Liver (tissue), 8 donors: ENCODE measurements at regions not wholly inside any gene's neighbourhood (a gene's known extent, or its start where the extent isn't known, plus 50 kb on each side); places are given as distances from the start of the nearest gene placed in this dataset.

Source experiments
- DNase-seq: peaks from one replicate; pipeline ENCODE4 v3.0.0-alpha.2; 2017; ENCODE audit warnings: low spot score
- H3K27ac ChIP-seq, 2 donors: one replicate each; pipeline ENCODE4 v1.7.0; 2013; ENCODE audit warnings: inconsistent platforms in 2 of 2, low read length in 2 of 2, control low read depth in 1 of 2, low read depth in 1 of 2, mild to moderate bottlenecking in 1 of 2
- H3K27me3 ChIP-seq, 4 donors: one replicate each; pipeline versions ENCODE4 v1.6.1 to v1.7.0; 2013; ENCODE audit warnings: low read length in 3 of 4, inconsistent platforms in 1 of 4, mild to moderate bottlenecking in 1 of 4, moderate library complexity in 1 of 4; ENCODE audit not compliant: control insufficient read depth in 4 of 4, insufficient read depth in 4 of 4
- H3K36me3 ChIP-seq, 4 donors: one replicate each; pipeline versions ENCODE4 v1.6.1 to v1.7.0; 2013; ENCODE audit warnings: low read length in 3 of 4, mild to moderate bottlenecking in 3 of 4, low read depth in 1 of 4, moderate library complexity in 1 of 4; ENCODE audit not compliant: control insufficient read depth in 4 of 4, insufficient read depth in 3 of 4
- H3K4me1 ChIP-seq, 4 donors: one replicate each; pipeline versions ENCODE4 v1.6.1 to v1.7.0; 2013; ENCODE audit warnings: low read length in 3 of 4, mild to moderate bottlenecking in 3 of 4, moderate library complexity in 1 of 4; ENCODE audit not compliant: control insufficient read depth in 4 of 4, insufficient read depth in 4 of 4
- H3K4me3 ChIP-seq, 3 donors: one replicate each; pipeline versions ENCODE4 v1.6.1 to v1.7.0; 2013; ENCODE audit warnings: low read length in 3 of 3, control low read depth in 1 of 3, low read depth in 1 of 3, mild to moderate bottlenecking in 1 of 3
- H3K9ac ChIP-seq, 2 donors: one replicate each; pipeline ENCODE4 v1.7.0; 2013; ENCODE audit warnings: low read length in 2 of 2, mild to moderate bottlenecking in 2 of 2, moderate library complexity in 2 of 2, control low read depth in 1 of 2, low read depth in 1 of 2
- H3K9me3 ChIP-seq, 4 donors: one replicate each; pipeline versions ENCODE4 v1.6.1 to v1.7.0; 2013; ENCODE audit warnings: low read length in 3 of 4; ENCODE audit not compliant: control insufficient read depth in 4 of 4
- ATF3 ChIP-seq: IDR thresholded peaks from 2 replicates; pipeline ENCODE4 v1.6.1; 2016; ENCODE audit warnings: antibody characterized with exemption
- CTCF ChIP-seq: fragments of 150-350 bp; IDR thresholded peaks from 2 replicates; pipeline ENCODE4 v1.5.1; 2017; ENCODE audit warnings: improper control_type of control experiment, low read depth, low read length; ENCODE audit not compliant: missing input control
- EGR1 ChIP-seq, 2 donors: IDR thresholded peaks; 2 replicates each; pipeline ENCODE4 v1.6.1; 2016 to 2018; ENCODE audit warnings: antibody characterized with exemption in 2 of 2, low read depth in 2 of 2
- FOXA1 ChIP-seq: IDR thresholded peaks from 2 replicates; pipeline ENCODE4 v1.6.1; 2016; ENCODE audit warnings: antibody characterized with exemption
- FOXA2 ChIP-seq: IDR thresholded peaks from 2 replicates; pipeline ENCODE4 v1.6.1; 2016; ENCODE audit warnings: antibody characterized with exemption
- GABPA ChIP-seq, 2 donors: IDR thresholded peaks in 1 of 2; conservative IDR thresholded peaks in 1 of 2; 2 replicates each; pipeline ENCODE4 v1.6.1; 2016; ENCODE audit warnings: antibody characterized with exemption in 2 of 2, mild to moderate bottlenecking in 1 of 2, moderate library complexity in 1 of 2
- HNF4A ChIP-seq, 2 donors: conservative IDR thresholded peaks; 2 replicates each; pipeline ENCODE4 v1.6.1; 2016; ENCODE audit warnings: antibody characterized with exemption in 2 of 2, mild to moderate bottlenecking in 2 of 2
- HNF4G ChIP-seq: IDR thresholded peaks from 2 replicates; pipeline ENCODE4 v1.6.1; 2016; ENCODE audit warnings: antibody characterized with exemption
- JUND ChIP-seq, 2 donors: IDR thresholded peaks; 2 replicates each; pipeline ENCODE4 v1.6.1; 2016; ENCODE audit warnings: antibody characterized with exemption in 2 of 2
- MAX ChIP-seq: IDR thresholded peaks from 2 replicates; pipeline ENCODE4 v1.6.1; 2016; ENCODE audit warnings: antibody characterized with exemption
- NR2F2 ChIP-seq: IDR thresholded peaks from 2 replicates; pipeline ENCODE4 v1.6.1; 2016; ENCODE audit warnings: antibody characterized with exemption
- RAD21 ChIP-seq, 2 donors: IDR thresholded peaks; 2 replicates each; pipeline ENCODE4 v1.6.1; 2016; ENCODE audit warnings: antibody characterized with exemption in 2 of 2, mild to moderate bottlenecking in 2 of 2
- RXRA ChIP-seq, 2 donors: IDR thresholded peaks; 2 replicates each; pipeline ENCODE4 v1.6.1; 2017 to 2018; ENCODE audit warnings: antibody characterized with exemption in 2 of 2, mild to moderate bottlenecking in 1 of 2
- SP1 ChIP-seq: IDR thresholded peaks from 2 replicates; pipeline ENCODE4 v1.6.1; 2018; ENCODE audit warnings: antibody characterized with exemption, mild to moderate bottlenecking
- TAF1 ChIP-seq: conservative IDR thresholded peaks from 2 replicates; pipeline ENCODE4 v1.6.1; 2016; ENCODE audit warnings: antibody characterized with exemption, mild to moderate bottlenecking
- YY1 ChIP-seq: IDR thresholded peaks from 2 replicates; pipeline ENCODE4 v1.6.1; 2016; ENCODE audit warnings: antibody characterized with exemption, mild to moderate bottlenecking
- WGBS: extraction: QIAGEN DNeasy Blood & Tissue Kit; methylation state at CpG from one replicate; pipeline ENCODE4 v1.1.7; 2013; 5-methylcytosine and 5-hydroxymethylcytosine counted together
- TF ChIP-seq, protein P1 (sequence below): IDR thresholded peaks from 2 replicates; pipeline ENCODE4 v1.6.1; 2016; ENCODE audit warnings: antibody characterized with exemption, mild to moderate bottlenecking
- TF ChIP-seq, protein P2 (sequence below): IDR thresholded peaks from 2 replicates; pipeline ENCODE4 v1.6.1; 2016; ENCODE audit warnings: antibody characterized with exemption
- donor health status: healthy.
- donor health status: healthy.
- donor health status: healthy.
- donor health status: healthy.
- donor health status: healthy.

GRCh38 chr12:24244801-24245200 lies 295.3 kb upstream of the SOX5 start:
- Histone ChIP-seq H3K27me3 (no peaks in the 10 kb centered on the region), H3K36me3 (no peaks in the 10 kb centered on the region), H3K4me1 (no peaks in the 10 kb centered on the region), H3K27ac (no peak overlapping the region), H3K9ac (no peak overlapping the region), H3K4me3 (no peak overlapping the region), H3K9me3 (no peaks in the 10 kb centered on the region)
- TF ChIP-seq FOXA2 (no peak), TAF1 (no peak), RXRA (IDR thresholded peaks at IDR 0.05) (no peak), ATF3 (no peak)
- DNase-seq, result no peak
- WGBS, result 94% methylated on average over 3 of the region's 3 CpGs

DNA sequence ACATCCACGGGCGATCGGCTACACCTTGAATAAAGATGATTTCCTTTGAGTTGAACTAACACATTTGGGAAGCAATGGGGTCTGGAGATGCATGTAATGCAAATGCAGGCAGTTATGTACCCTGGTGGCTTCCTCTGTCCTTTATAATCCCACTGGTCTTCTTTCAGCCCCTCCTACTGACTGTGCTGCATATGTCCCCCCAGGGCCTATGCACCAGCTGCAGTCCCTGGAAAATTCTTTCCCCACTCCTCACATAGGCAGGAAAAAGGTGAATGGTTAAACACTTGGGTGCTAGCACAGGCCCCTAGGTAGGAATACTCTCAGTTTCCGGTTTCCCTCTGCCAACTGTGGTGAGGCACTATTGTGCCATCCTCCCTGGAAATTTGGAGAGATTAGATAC lies 294.8 kb upstream of the SOX5 start:
- Histone ChIP-seq H3K27ac (no peak overlapping the region), H3K4me3 (no peak overlapping the region), H3K4me1 (no peaks in the 10 kb centered on the region), H3K36me3 (no peaks in the 10 kb centered on the region), H3K9ac (no peak overlapping the region), H3K27me3 (no peaks in the 10 kb centered on the region), H3K9me3 (no peaks in the 10 kb centered on the region)
- DNase-seq, result no peak
- TF ChIP-seq JUND (IDR thresholded peaks at IDR 0.05), result no peak
- TF ChIP-seq, protein P1, sequence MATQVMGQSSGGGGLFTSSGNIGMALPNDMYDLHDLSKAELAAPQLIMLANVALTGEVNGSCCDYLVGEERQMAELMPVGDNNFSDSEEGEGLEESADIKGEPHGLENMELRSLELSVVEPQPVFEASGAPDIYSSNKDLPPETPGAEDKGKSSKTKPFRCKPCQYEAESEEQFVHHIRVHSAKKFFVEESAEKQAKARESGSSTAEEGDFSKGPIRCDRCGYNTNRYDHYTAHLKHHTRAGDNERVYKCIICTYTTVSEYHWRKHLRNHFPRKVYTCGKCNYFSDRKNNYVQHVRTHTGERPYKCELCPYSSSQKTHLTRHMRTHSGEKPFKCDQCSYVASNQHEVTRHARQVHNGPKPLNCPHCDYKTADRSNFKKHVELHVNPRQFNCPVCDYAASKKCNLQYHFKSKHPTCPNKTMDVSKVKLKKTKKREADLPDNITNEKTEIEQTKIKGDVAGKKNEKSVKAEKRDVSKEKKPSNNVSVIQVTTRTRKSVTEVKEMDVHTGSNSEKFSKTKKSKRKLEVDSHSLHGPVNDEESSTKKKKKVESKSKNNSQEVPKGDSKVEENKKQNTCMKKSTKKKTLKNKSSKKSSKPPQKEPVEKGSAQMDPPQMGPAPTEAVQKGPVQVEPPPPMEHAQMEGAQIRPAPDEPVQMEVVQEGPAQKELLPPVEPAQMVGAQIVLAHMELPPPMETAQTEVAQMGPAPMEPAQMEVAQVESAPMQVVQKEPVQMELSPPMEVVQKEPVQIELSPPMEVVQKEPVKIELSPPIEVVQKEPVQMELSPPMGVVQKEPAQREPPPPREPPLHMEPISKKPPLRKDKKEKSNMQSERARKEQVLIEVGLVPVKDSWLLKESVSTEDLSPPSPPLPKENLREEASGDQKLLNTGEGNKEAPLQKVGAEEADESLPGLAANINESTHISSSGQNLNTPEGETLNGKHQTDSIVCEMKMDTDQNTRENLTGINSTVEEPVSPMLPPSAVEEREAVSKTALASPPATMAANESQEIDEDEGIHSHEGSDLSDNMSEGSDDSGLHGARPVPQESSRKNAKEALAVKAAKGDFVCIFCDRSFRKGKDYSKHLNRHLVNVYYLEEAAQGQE, result no peak
- no peak for TF ChIP-seq ATF3
- TF ChIP-seq MAX, result no peak
- TF ChIP-seq TAF1, result no peak
- TF ChIP-seq FOXA1, result no peak
- no peak for TF ChIP-seq HNF4A (conservative IDR thresholded peaks at IDR 0.05)
- no peak for TF ChIP-seq SP1
- no peak for TF ChIP-seq HNF4G
- no peak for TF ChIP-seq RXRA (IDR thresholded peaks at IDR 0.05)
- no peak for TF ChIP-seq GABPA (IDR thresholded peaks at IDR 0.05 in 1 of 2, conservative IDR thresholded peaks at IDR 0.05 in 1 of 2)
- TF ChIP-seq FOXA2, result no peak
- TF ChIP-seq NR2F2, result no peak
- TF ChIP-seq, protein P2, sequence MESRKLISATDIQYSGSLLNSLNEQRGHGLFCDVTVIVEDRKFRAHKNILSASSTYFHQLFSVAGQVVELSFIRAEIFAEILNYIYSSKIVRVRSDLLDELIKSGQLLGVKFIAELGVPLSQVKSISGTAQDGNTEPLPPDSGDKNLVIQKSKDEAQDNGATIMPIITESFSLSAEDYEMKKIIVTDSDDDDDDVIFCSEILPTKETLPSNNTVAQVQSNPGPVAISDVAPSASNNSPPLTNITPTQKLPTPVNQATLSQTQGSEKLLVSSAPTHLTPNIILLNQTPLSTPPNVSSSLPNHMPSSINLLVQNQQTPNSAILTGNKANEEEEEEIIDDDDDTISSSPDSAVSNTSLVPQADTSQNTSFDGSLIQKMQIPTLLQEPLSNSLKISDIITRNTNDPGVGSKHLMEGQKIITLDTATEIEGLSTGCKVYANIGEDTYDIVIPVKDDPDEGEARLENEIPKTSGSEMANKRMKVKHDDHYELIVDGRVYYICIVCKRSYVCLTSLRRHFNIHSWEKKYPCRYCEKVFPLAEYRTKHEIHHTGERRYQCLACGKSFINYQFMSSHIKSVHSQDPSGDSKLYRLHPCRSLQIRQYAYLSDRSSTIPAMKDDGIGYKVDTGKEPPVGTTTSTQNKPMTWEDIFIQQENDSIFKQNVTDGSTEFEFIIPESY, result no peak
- no peak for TF ChIP-seq RAD21 (IDR thresholded peaks at IDR 0.05)
- TF ChIP-seq EGR1 (IDR thresholded peaks at IDR 0.05; ENCODE audit: low read depth in 2 of 2), result no peak
- no peak for TF ChIP-seq YY1
- no peak for TF ChIP-seq CTCF
- 94% methylated on average over 4 of the region's 4 CpGs for WGBS
